ENCODE measurements at regions not wholly inside any gene's neighbourhood (a gene's known extent, or its start where the extent isn't known, plus 50 kb on each side); places are given as distances from the start of the nearest gene placed in this dataset.

- ATAC-seq (ENCODE audit: insufficient number of reproducible peaks, low FRiP score, low read depth): no peak
- Histone ChIP-seq H3K36me3 (no peaks in the 10 kb centered on the region), H3K4me3 (no peak overlapping the region), H3K4me1 (ENCODE audit: control insufficient read depth in 1 of 2, low read depth in 2 of 2) (no peaks in the 10 kb centered on the region), H3K27me3 (replicated peaks; ENCODE audit: insufficient read depth) (no peaks in the 10 kb centered on the region), H3K27ac (no peak overlapping the region), H3K9me3 (no peaks in the 10 kb centered on the region)
- no peak for DNase-seq (ENCODE audit: low spot score)
- no peak for TF ChIP-seq CTCF (IDR thresholded peaks at IDR 0.05)
Measured at GRCh38 chr2:198544461-198544860, 740.1 kb downstream of the PLCL1 start.

GRCh38 chr2:198534756-198535155, 730.4 kb downstream of the PLCL1 start:
- ATAC-seq (ENCODE audit: insufficient number of reproducible peaks, low FRiP score, low read depth) (no peak), DNase-seq (ENCODE audit: low spot score) (no peak)
- H3K36me3 ChIP-seq: no peaks in the 10 kb centered on the region
- H3K27ac ChIP-seq: no peak overlapping the region
- no peaks in the 10 kb centered on the region for H3K4me1 ChIP-seq (ENCODE audit: control insufficient read depth in 1 of 2, low read depth in 2 of 2)
- H3K4me3 ChIP-seq: no peak overlapping the region
- no peaks in the 10 kb centered on the region for H3K27me3 ChIP-seq (replicated peaks; ENCODE audit: insufficient read depth)
- TF ChIP-seq CTCF (IDR thresholded peaks at IDR 0.05): no peak
- no peaks in the 10 kb centered on the region for H3K9me3 ChIP-seq

GRCh38 chr2:198525211-198525969, 721.0 kb downstream of the PLCL1 start:
- no peaks in the 10 kb centered on the region for H3K27me3 ChIP-seq (replicated peaks; ENCODE audit: insufficient read depth)
- no peaks in the 10 kb centered on the region for H3K9me3 ChIP-seq
- ATAC-seq (ENCODE audit: insufficient number of reproducible peaks, low FRiP score, low read depth) (no peak), DNase-seq (ENCODE audit: low spot score) (no peak)
- H3K4me3 ChIP-seq: no peak overlapping the region
- no peaks in the 10 kb centered on the region for H3K4me1 ChIP-seq (ENCODE audit: control insufficient read depth in 1 of 2, low read depth in 2 of 2)
- no peak overlapping the region for H3K27ac ChIP-seq
- TF ChIP-seq CTCF (IDR thresholded peaks at IDR 0.05): no peak
- H3K36me3 ChIP-seq: no peaks in the 10 kb centered on the region

DNA sequence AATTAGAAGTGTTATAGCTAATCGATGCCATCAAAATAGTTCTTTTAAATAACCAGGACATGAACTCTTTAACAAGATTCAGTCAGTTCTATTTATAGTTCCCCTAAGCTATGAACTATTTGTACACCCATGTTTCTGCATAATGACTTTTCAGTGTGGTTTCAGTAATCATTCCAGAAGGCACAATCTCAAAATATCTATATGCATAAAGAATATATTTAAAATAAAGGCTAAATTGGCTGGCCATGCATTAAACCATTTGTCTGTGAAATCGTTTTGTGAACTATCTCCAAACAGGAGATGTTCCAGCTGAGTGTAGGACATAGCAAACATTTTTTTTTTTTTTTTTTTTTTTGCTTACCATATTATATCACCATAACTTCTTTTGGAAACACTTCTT, 719.3 kb downstream of the PLCL1 start:
- no peak for TF ChIP-seq CTCF (IDR thresholded peaks at IDR 0.05)
- no peak overlapping the region for H3K27ac ChIP-seq
- H3K4me1 ChIP-seq (ENCODE audit: control insufficient read depth in 1 of 2, low read depth in 2 of 2): no peaks in the 10 kb centered on the region
- ATAC-seq (ENCODE audit: insufficient number of reproducible peaks, low FRiP score, low read depth) (no peak), DNase-seq (ENCODE audit: low spot score) (no peak)
- no peaks in the 10 kb centered on the region for H3K27me3 ChIP-seq (replicated peaks; ENCODE audit: insufficient read depth)
- no peaks in the 10 kb centered on the region for H3K36me3 ChIP-seq
- H3K4me3 ChIP-seq: no peak overlapping the region
- H3K9me3 ChIP-seq: no peaks in the 10 kb centered on the region

GRCh38 chr2:198518935-198519334, 714.5 kb downstream of the PLCL1 start:
- H3K4me1 ChIP-seq (ENCODE audit: control insufficient read depth in 1 of 2, low read depth in 2 of 2): no peaks in the 10 kb centered on the region
- no peak for ATAC-seq (ENCODE audit: insufficient number of reproducible peaks, low FRiP score, low read depth)
- DNase-seq (ENCODE audit: low spot score): no peak
- H3K9me3 ChIP-seq: no peaks in the 10 kb centered on the region
- H3K27ac ChIP-seq: no peak overlapping the region
- TF ChIP-seq CTCF (IDR thresholded peaks at IDR 0.05): no peak
- H3K36me3 ChIP-seq: no peaks in the 10 kb centered on the region
- no peaks in the 10 kb centered on the region for H3K27me3 ChIP-seq (replicated peaks; ENCODE audit: insufficient read depth)
- H3K4me3 ChIP-seq: no peak overlapping the region
